ENCODE measurements at regions not wholly inside any gene's neighbourhood (a gene's known extent, or its start where the extent isn't known, plus 50 kb on each side); places are given as distances from the start of the nearest gene placed in this dataset.
A peak's percentile ranks its signal among the peaks of the same experiment; 100 is the strongest.
"Not testable (repeated sequence)": the region's sequence is repeated elsewhere in the genome, so short reads cannot be mapped to it uniquely, and the experiment has no call there.

- no peaks in the 10 kb centered on the region for H3K9me3 Mint-ChIP-seq (ENCODE audit: unreplicated experiment)
- POLR2A ChIA-PET, result no interaction called here
- no TSS peak for BruUV-seq (replicated peaks)
- H3K4me3 Mint-ChIP-seq (ENCODE audit: unreplicated experiment), result no peak overlapping the region
- H3K36me3 Mint-ChIP-seq (ENCODE audit: insufficient read depth, unreplicated experiment), result no peaks in the 10 kb centered on the region
- H3K27me3 Mint-ChIP-seq (ENCODE audit: insufficient read depth, unreplicated experiment), result no peaks in the 10 kb centered on the region
- H3K27ac Mint-ChIP-seq (ENCODE audit: low read depth, unreplicated experiment), result no peak overlapping the region
- intact Hi-C loops (cut with micrococcal nuclease), result no loop called here
- peaks cover 15% of the 10 kb centered on the region for H3K4me1 Mint-ChIP-seq (ENCODE audit: insufficient read depth, unreplicated experiment)
- CTCF ChIA-PET, result interaction anchor here (0.5 kb wide), 1 partner anchor 1640 kb away, joined by 6 read pairs; no protein-coding TSS in a partner anchor
- DNase-seq (ENCODE audit: unreplicated experiment), result no peak
- TF ChIP-seq CTCF (IDR thresholded peaks at IDR 0.05; ENCODE audit: unreplicated experiment), result no peak
Measured at GRCh38 chr5:152642880-152643279, 237.8 kb upstream of the NMUR2 start.

- CTCF ChIA-PET, result interaction anchor here (0.5 kb wide), 1 partner anchor 504 kb away, joined by 4 read pairs; no protein-coding TSS in a partner anchor
- no peaks in the 10 kb centered on the region for H3K36me3 Mint-ChIP-seq (ENCODE audit: insufficient read depth, unreplicated experiment)
- intact Hi-C loops (cut with micrococcal nuclease), result no loop called here
- POLR2A ChIA-PET, result no interaction called here
- H3K27ac Mint-ChIP-seq (ENCODE audit: low read depth, unreplicated experiment), result peak overlapping the region; percentile 33
- no peaks in the 10 kb centered on the region for H3K9me3 Mint-ChIP-seq (ENCODE audit: unreplicated experiment)
- H3K4me1 Mint-ChIP-seq (ENCODE audit: insufficient read depth, unreplicated experiment), result peaks cover 15% of the 10 kb centered on the region
- no TSS peak for BruUV-seq (replicated peaks)
- DNase-seq (ENCODE audit: unreplicated experiment), result no peak
- H3K4me3 Mint-ChIP-seq (ENCODE audit: unreplicated experiment), result no peak overlapping the region
- H3K27me3 Mint-ChIP-seq (ENCODE audit: insufficient read depth, unreplicated experiment), result no peaks in the 10 kb centered on the region
- no peak for TF ChIP-seq CTCF (IDR thresholded peaks at IDR 0.05; ENCODE audit: unreplicated experiment)
Measured at GRCh38 chr5:152644029-152644728, 239.1 kb upstream of the NMUR2 start.

GRCh38 chr5:152649609-152650008, 244.5 kb upstream of the NMUR2 start:
- intact Hi-C loops (cut with micrococcal nuclease), result no loop called here
- ChIA-PET CTCF (interaction anchor here (1.1 to 1.3 kb wide), 2 partner anchors 24 to 498 kb away, joined by 3 to 4 read pairs; no protein-coding TSS in a partner anchor), POLR2A (no interaction called here)
- H3K27ac Mint-ChIP-seq (ENCODE audit: low read depth, unreplicated experiment), result no peak overlapping the region
- BruUV-seq (replicated peaks), result no TSS peak
- no peaks in the 10 kb centered on the region for H3K27me3 Mint-ChIP-seq (ENCODE audit: insufficient read depth, unreplicated experiment)
- no peaks in the 10 kb centered on the region for H3K36me3 Mint-ChIP-seq (ENCODE audit: insufficient read depth, unreplicated experiment)
- TF ChIP-seq CTCF (IDR thresholded peaks at IDR 0.05; ENCODE audit: unreplicated experiment), result no peak
- no peak for DNase-seq (ENCODE audit: unreplicated experiment)
- H3K9me3 Mint-ChIP-seq (ENCODE audit: unreplicated experiment), result no peaks in the 10 kb centered on the region
- H3K4me1 Mint-ChIP-seq (ENCODE audit: insufficient read depth, unreplicated experiment), result no peaks in the 10 kb centered on the region
- no peak overlapping the region for H3K4me3 Mint-ChIP-seq (ENCODE audit: unreplicated experiment)

GRCh38 chr5:152650413-152650812, 245.3 kb upstream of the NMUR2 start:
- CTCF ChIA-PET, result no interaction called here
- Mint-ChIP-seq H3K27ac (ENCODE audit: low read depth, unreplicated experiment) (no peak overlapping the region), H3K4me1 (ENCODE audit: insufficient read depth, unreplicated experiment) (no peaks in the 10 kb centered on the region), H3K36me3 (ENCODE audit: insufficient read depth, unreplicated experiment) (no peaks in the 10 kb centered on the region), H3K9me3 (ENCODE audit: unreplicated experiment) (no peaks in the 10 kb centered on the region), H3K27me3 (ENCODE audit: insufficient read depth, unreplicated experiment) (no peaks in the 10 kb centered on the region), H3K4me3 (ENCODE audit: unreplicated experiment) (no peak overlapping the region)
- intact Hi-C loops (cut with micrococcal nuclease), result no loop called here
- DNase-seq (ENCODE audit: unreplicated experiment), result no peak
- BruUV-seq (replicated peaks), result no TSS peak
- POLR2A ChIA-PET, result no interaction called here
- TF ChIP-seq CTCF (IDR thresholded peaks at IDR 0.05; ENCODE audit: unreplicated experiment), result no peak

GRCh38 chr5:152659470-152659869, 254.4 kb upstream of the NMUR2 start:
- H3K27me3 Mint-ChIP-seq (ENCODE audit: insufficient read depth, unreplicated experiment); H3K4me1 Mint-ChIP-seq (ENCODE audit: insufficient read depth, unreplicated experiment); intact Hi-C loops (cut with micrococcal nuclease); H3K9me3 Mint-ChIP-seq (ENCODE audit: unreplicated experiment); H3K36me3 Mint-ChIP-seq (ENCODE audit: insufficient read depth, unreplicated experiment); H3K4me3 Mint-ChIP-seq (ENCODE audit: unreplicated experiment); H3K27ac Mint-ChIP-seq (ENCODE audit: low read depth, unreplicated experiment); BruUV-seq (replicated peaks): not testable (repeated sequence)
- peak; percentile 6 for DNase-seq (ENCODE audit: unreplicated experiment)
- ChIA-PET CTCF (interaction anchor here (0.6 kb wide), 1 partner anchor 32 kb away, joined by 4 read pairs; no protein-coding TSS in a partner anchor), POLR2A (interaction anchor here (0.7 kb wide), 1 partner anchor 13 kb away, joined by 3 read pairs; no protein-coding TSS in a partner anchor)
